HFF-Myc (cell line): ENCODE measurements at regions not wholly inside any gene's neighbourhood (a gene's known extent, or its start where the extent isn't known, plus 50 kb on each side); places are given as distances from the start of the nearest gene placed in this dataset.
"Not testable (repeated sequence)": the region's sequence is repeated elsewhere in the genome, so short reads cannot be mapped to it uniquely, and the experiment has no call there.

Source experiments
- DNase-seq: peaks from one replicate; pipeline ENCODE4 v3.0.0-alpha.2; 2011; ENCODE audit warnings: low read depth; ENCODE audit errors: extremely low read depth
- H3K4me3 ChIP-seq: replicated peaks from 2 replicates; pipeline ENCODE4 v1.5.1; 2011; ENCODE audit warnings: low read depth, mild to moderate bottlenecking, control low read depth, low read length
- CTCF ChIP-seq: IDR thresholded peaks from 2 replicates; pipeline ENCODE4 v1.5.1; 2012; ENCODE audit warnings: mild to moderate bottlenecking, low read depth, low read length, control low read depth; ENCODE audit errors: missing control alignments

- TF ChIP-seq CTCF = no peak
- DNase-seq = no peak
These were observed 327.2 kb upstream of the KCND2 start for GRCh38 chr7:119945822-119946221.

GRCh38 chr7:119949053-119949452 lies 323.9 kb upstream of the KCND2 start:
- H3K4me3 ChIP-seq = no peak overlapping the region
- no peak for DNase-seq
- TF ChIP-seq CTCF = no peak

More at GRCh38 chr7:119945822-119946221, 327.2 kb upstream of the KCND2 start:
- H3K4me3 ChIP-seq = no peak overlapping the region

GRCh38 chr7:119950390-119951041 lies 322.5 kb upstream of the KCND2 start:
- H3K4me3 ChIP-seq, DNase-seq: not testable (repeated sequence)

- not testable (repeated sequence) for H3K4me3 ChIP-seq, DNase-seq
These were observed 321.4 kb upstream of the KCND2 start for GRCh38 chr7:119951614-119952013.

- no peak for TF ChIP-seq CTCF
- no peak for DNase-seq
- H3K4me3 ChIP-seq = no peak overlapping the region
These were observed 315.6 kb upstream of the KCND2 start for GRCh38 chr7:119957335-119957734.

- DNase-seq = no peak
- no peak for TF ChIP-seq CTCF
These were observed 313.2 kb upstream of the KCND2 start for GRCh38 chr7:119959811-119960210.

GRCh38 chr7:119963654-119964053 lies 309.3 kb upstream of the KCND2 start:
- DNase-seq = no peak
- TF ChIP-seq CTCF = no peak

More at GRCh38 chr7:119959811-119960210, 313.2 kb upstream of the KCND2 start:
- H3K4me3 ChIP-seq = no peak overlapping the region

GRCh38 chr7:119964065-119964464 lies 308.9 kb upstream of the KCND2 start:
- no peak for TF ChIP-seq CTCF

More at GRCh38 chr7:119963654-119964053, 309.3 kb upstream of the KCND2 start:
- H3K4me3 ChIP-seq = no peak overlapping the region

More at GRCh38 chr7:119964065-119964464, 308.9 kb upstream of the KCND2 start:
- no peak overlapping the region for H3K4me3 ChIP-seq
- no peak for DNase-seq
